ENCODE measurements at regions not wholly inside any gene's neighbourhood (a gene's known extent, or its start where the extent isn't known, plus 50 kb on each side); places are given as distances from the start of the nearest gene placed in this dataset.
"Not testable (repeated sequence)": the region's sequence is repeated elsewhere in the genome, so short reads cannot be mapped to it uniquely, and the experiment has no call there.

- no peak for DNase-seq
Observed at GRCh38 chr20:54324652-54325285, 116.9 kb downstream of the PFDN4 start.

GRCh38 chr20:54335299-54335698 is 127.4 kb downstream of the PFDN4 start:
- DNase-seq = no peak

GRCh38 chr20:54337144-54337543 is 129.3 kb downstream of the PFDN4 start:
- no peak for DNase-seq

GRCh38 chr20:54339093-54339492 is 131.2 kb downstream of the PFDN4 start:
- DNase-seq = no peak

- no peak for DNase-seq
Observed at GRCh38 chr20:54340206-54340605, 132.3 kb downstream of the PFDN4 start.

- DNase-seq = no peak
Observed at GRCh38 chr20:54340667-54341081, 132.8 kb downstream of the PFDN4 start.

GRCh38 chr20:54342258-54342920 is 133.0 kb upstream of the DOK5 start:
- no peak for DNase-seq

- no peak for DNase-seq
Observed at GRCh38 chr20:54343099-54343498, 132.3 kb upstream of the DOK5 start.

GRCh38 chr20:54343634-54344033 is 131.8 kb upstream of the DOK5 start:
- DNase-seq = no peak

GRCh38 chr20:54344832-54345231 is 130.6 kb upstream of the DOK5 start:
- DNase-seq = no peak

GRCh38 chr20:54345301-54345724 is 130.1 kb upstream of the DOK5 start:
- no peak for DNase-seq

- DNase-seq = no peak
Observed at GRCh38 chr20:54345821-54346220, 129.6 kb upstream of the DOK5 start.

- no peak for DNase-seq
Observed at GRCh38 chr20:54346276-54346675, 129.1 kb upstream of the DOK5 start.

- DNase-seq = no peak
Observed at GRCh38 chr20:54347166-54347833, 128.1 kb upstream of the DOK5 start.

- DNase-seq = no peak
Observed at GRCh38 chr20:54350415-54350814, 125.0 kb upstream of the DOK5 start.

- no peak for DNase-seq
Observed at GRCh38 chr20:54351371-54352136, 123.8 kb upstream of the DOK5 start.

- not testable (repeated sequence) for DNase-seq
Observed at GRCh38 chr20:54352541-54352940, 122.9 kb upstream of the DOK5 start.

GRCh38 chr20:54353292-54353691 is 122.1 kb upstream of the DOK5 start:
- DNase-seq = no peak

- DNase-seq = no peak
Observed at GRCh38 chr20:54355631-54356280, 119.6 kb upstream of the DOK5 start.

- DNase-seq = no peak
Observed at GRCh38 chr20:54356801-54357200, 118.6 kb upstream of the DOK5 start.

GRCh38 chr20:54361475-54361874 is 113.9 kb upstream of the DOK5 start:
- no peak for DNase-seq

GRCh38 chr20:54362283-54362682 is 113.1 kb upstream of the DOK5 start:
- DNase-seq = no peak

GRCh38 chr20:54364365-54364764 is 111.0 kb upstream of the DOK5 start:
- DNase-seq = no peak
